Upper lobe of right lung (tissue), 1 donor: ENCODE measurements at regions not wholly inside any gene's neighbourhood (a gene's known extent, or its start where the extent isn't known, plus 50 kb on each side); places are given as distances from the start of the nearest gene placed in this dataset.

ENCODE experiments used
- ATAC-seq: fragments of 200-7000 bp; cut with Tn5 transposase; one replicate; pipeline ENCODE4 v1.9.1; 2020; ENCODE audit warnings: mild to moderate bottlenecking, moderate library complexity
- DNase-seq: peaks from one replicate; pipeline ENCODE4 v3.0.0-alpha.2; 2020
- H3K27ac ChIP-seq: fragments of 200-600 bp; one replicate; pipeline ENCODE4 v1.8.0; 2022
- H3K27me3 ChIP-seq: fragments of 200-600 bp; one replicate; pipeline ENCODE4 v1.8.0; 2022; ENCODE audit warnings: mild to moderate bottlenecking
- H3K36me3 ChIP-seq: fragments of 200-600 bp; one replicate; pipeline ENCODE4 v1.8.0; 2022
- H3K4me1 ChIP-seq: fragments of 200-600 bp; one replicate; pipeline ENCODE4 v1.8.0; 2022
- H3K4me3 ChIP-seq: fragments of 200-600 bp; one replicate; pipeline ENCODE4 v1.8.0; 2022; ENCODE audit warnings: mild to moderate bottlenecking
- H3K9me3 ChIP-seq: fragments of 200-600 bp; one replicate; pipeline ENCODE4 v1.8.0; 2022
- CTCF ChIP-seq: fragments of 200-600 bp; IDR thresholded peaks from one replicate; pipeline ENCODE4 v1.8.0; 2022; ENCODE audit warnings: antibody characterized with exemption
- intact Hi-C: fragments of 100-400 bp; cut with DNase I; formaldehyde crosslinking; loops from one replicate; pipeline ENCODE4 v1.11.0; 2022
- donor health status: DM: no; HTN: yes; CAD: no; lungs with severe emphysema.

GRCh38 chr10:4473977-4474376 is 352.0 kb upstream of the AKR1E2 start:
- H3K4me3 ChIP-seq, result no peak overlapping the region
- ATAC-seq, result no peak

GRCh38 chr10:4472190-4472904 is 353.7 kb upstream of the AKR1E2 start:
- no peak overlapping the region for H3K4me3 ChIP-seq
- intact Hi-C loops, result no loop called here
- no peak overlapping the region for H3K27ac ChIP-seq
- no peaks in the 10 kb centered on the region for H3K27me3 ChIP-seq
- TF ChIP-seq CTCF, result no peak
- no peak for ATAC-seq
- no peaks in the 10 kb centered on the region for H3K4me1 ChIP-seq
- no peak for DNase-seq
- H3K36me3 ChIP-seq, result no peaks in the 10 kb centered on the region
- no peaks in the 10 kb centered on the region for H3K9me3 ChIP-seq

More at GRCh38 chr10:4473977-4474376, 352.0 kb upstream of the AKR1E2 start:
- H3K4me1 ChIP-seq, result no peaks in the 10 kb centered on the region
- intact Hi-C loops, result no loop called here
- H3K9me3 ChIP-seq, result no peaks in the 10 kb centered on the region
- no peak overlapping the region for H3K27ac ChIP-seq
- no peak for DNase-seq
- TF ChIP-seq CTCF, result no peak
- no peaks in the 10 kb centered on the region for H3K36me3 ChIP-seq
- no peaks in the 10 kb centered on the region for H3K27me3 ChIP-seq

GRCh38 chr10:4470231-4470835 is 355.7 kb upstream of the AKR1E2 start:
- no peak for DNase-seq
- Histone ChIP-seq H3K4me3 (no peak overlapping the region), H3K9me3 (no peaks in the 10 kb centered on the region), H3K36me3 (no peaks in the 10 kb centered on the region), H3K27me3 (no peaks in the 10 kb centered on the region), H3K27ac (no peak overlapping the region), H3K4me1 (no peaks in the 10 kb centered on the region)
- ATAC-seq, result no peak
- intact Hi-C loops, result no loop called here
- no peak for TF ChIP-seq CTCF

GRCh38 chr10:4467481-4467880 is 358.5 kb upstream of the AKR1E2 start:
- H3K4me1 ChIP-seq, result no peaks in the 10 kb centered on the region
- intact Hi-C loops, result no loop called here
- DNase-seq (no peak), ATAC-seq (no peak)
- no peaks in the 10 kb centered on the region for H3K27me3 ChIP-seq
- no peak overlapping the region for H3K27ac ChIP-seq
- H3K4me3 ChIP-seq, result no peak overlapping the region
- H3K9me3 ChIP-seq, result no peaks in the 10 kb centered on the region
- TF ChIP-seq CTCF, result no peak
- H3K36me3 ChIP-seq, result no peaks in the 10 kb centered on the region

- Histone ChIP-seq H3K4me3 (no peak overlapping the region), H3K27me3 (no peaks in the 10 kb centered on the region), H3K36me3 (no peaks in the 10 kb centered on the region), H3K4me1 (no peaks in the 10 kb centered on the region), H3K27ac (no peak overlapping the region), H3K9me3 (no peaks in the 10 kb centered on the region)
- DNase-seq (no peak), ATAC-seq (no peak)
- intact Hi-C loops, result no loop called here
- TF ChIP-seq CTCF, result no peak
Measured at GRCh38 chr10:4460267-4460666, 365.7 kb upstream of the AKR1E2 start.
